ENCODE measurements at regions not wholly inside any gene's neighbourhood (a gene's known extent, or its start where the extent isn't known, plus 50 kb on each side); places are given as distances from the start of the nearest gene placed in this dataset.

DNA sequence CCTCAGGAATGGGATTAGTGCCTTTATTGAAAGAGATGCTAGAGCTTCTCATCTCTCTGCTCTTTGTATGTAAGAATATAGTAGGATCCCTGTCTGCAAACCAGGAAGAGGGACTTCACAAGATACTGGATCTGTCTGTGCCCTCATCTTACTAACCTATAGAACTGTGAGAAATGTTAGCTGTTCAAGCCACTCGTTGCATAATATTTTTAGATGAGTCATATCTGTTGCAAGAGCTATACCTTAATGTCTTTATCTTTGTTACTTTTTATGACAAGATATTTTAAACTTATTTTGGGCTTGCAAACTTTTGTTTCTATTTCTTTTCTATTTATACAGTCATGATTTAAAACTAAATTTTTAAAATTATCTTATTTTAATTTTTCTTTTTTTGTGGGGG, 1296.8 kb upstream of the CDH6 start:
- TF ChIP-seq, protein P1, sequence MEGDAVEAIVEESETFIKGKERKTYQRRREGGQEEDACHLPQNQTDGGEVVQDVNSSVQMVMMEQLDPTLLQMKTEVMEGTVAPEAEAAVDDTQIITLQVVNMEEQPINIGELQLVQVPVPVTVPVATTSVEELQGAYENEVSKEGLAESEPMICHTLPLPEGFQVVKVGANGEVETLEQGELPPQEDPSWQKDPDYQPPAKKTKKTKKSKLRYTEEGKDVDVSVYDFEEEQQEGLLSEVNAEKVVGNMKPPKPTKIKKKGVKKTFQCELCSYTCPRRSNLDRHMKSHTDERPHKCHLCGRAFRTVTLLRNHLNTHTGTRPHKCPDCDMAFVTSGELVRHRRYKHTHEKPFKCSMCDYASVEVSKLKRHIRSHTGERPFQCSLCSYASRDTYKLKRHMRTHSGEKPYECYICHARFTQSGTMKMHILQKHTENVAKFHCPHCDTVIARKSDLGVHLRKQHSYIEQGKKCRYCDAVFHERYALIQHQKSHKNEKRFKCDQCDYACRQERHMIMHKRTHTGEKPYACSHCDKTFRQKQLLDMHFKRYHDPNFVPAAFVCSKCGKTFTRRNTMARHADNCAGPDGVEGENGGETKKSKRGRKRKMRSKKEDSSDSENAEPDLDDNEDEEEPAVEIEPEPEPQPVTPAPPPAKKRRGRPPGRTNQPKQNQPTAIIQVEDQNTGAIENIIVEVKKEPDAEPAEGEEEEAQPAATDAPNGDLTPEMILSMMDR (IDR thresholded peaks at IDR 0.05): no peak
- TF ChIP-seq ZFX (IDR thresholded peaks at IDR 0.05; ENCODE audit: borderline replicate concordance): no peak
